Heart left ventricle (tissue), 16 donors: ENCODE measurements at regions not wholly inside any gene's neighbourhood (a gene's known extent, or its start where the extent isn't known, plus 50 kb on each side); places are given as distances from the start of the nearest gene placed in this dataset.

Experiments used
- ATAC-seq, 4 donors: fragments of 200-7000 bp; cut with Tn5 transposase; one replicate each; pipeline ENCODE4 v1.9.1; 2020 to 2022; ENCODE audit warnings: moderate library complexity in 4 of 4, mild to moderate bottlenecking in 3 of 4, moderate number of reproducible peaks in 1 of 4
- DNase-seq, 5 donors: peaks; one replicate each; pipeline ENCODE4 v3.0.0-alpha.2; 2020
- H3K27ac ChIP-seq, 12 donors: fragments of 200-600 bp; sonication (generic) in 4 of 12; one replicate each; pipeline versions ENCODE4 v1.5.0 to v1.8.0; 2016 to 2022; ENCODE audit warnings: mild to moderate bottlenecking in 2 of 12
- H3K27me3 ChIP-seq, 9 donors: fragments of 200-600 bp; sonication (generic) in 2 of 9; one replicate each; pipeline versions ENCODE4 v1.5.1 to v1.8.0; 2016 to 2022; ENCODE audit warnings: mild to moderate bottlenecking in 3 of 9
- H3K36me3 ChIP-seq, 9 donors: fragments of 200-600 bp; sonication (generic) in 2 of 9; one replicate each; pipeline versions ENCODE4 v1.5.0 to v1.8.0; 2018 to 2022; ENCODE audit warnings: mild to moderate bottlenecking in 2 of 9
- H3K4me1 ChIP-seq, 12 donors: fragments of 200-600 bp; sonication (generic) in 4 of 12; one replicate each; pipeline versions ENCODE4 v1.5.0 to v1.8.0; 2016 to 2022; ENCODE audit warnings: mild to moderate bottlenecking in 3 of 12
- H3K4me3 ChIP-seq, 12 donors: fragments of 200-600 bp; sonication (generic) in 4 of 12; one replicate each; pipeline versions ENCODE4 v1.5.0 to v1.8.0; 2017 to 2022; ENCODE audit warnings: mild to moderate bottlenecking in 9 of 12, moderate library complexity in 4 of 12
- H3K9me3 ChIP-seq, 12 donors: fragments of 200-600 bp; sonication (generic) in 4 of 12; one replicate each; pipeline versions ENCODE4 v1.5.0 to v1.8.0; 2016 to 2022; ENCODE audit warnings: mild to moderate bottlenecking in 1 of 12
- CTCF ChIP-seq, 12 donors: fragments of 200-600 bp; sonication (generic) in 4 of 12; IDR thresholded peaks; one replicate each; pipeline versions ENCODE4 v1.5.0 to v1.8.0; 2018 to 2022; ENCODE audit warnings: antibody characterized with exemption in 12 of 12, mild to moderate bottlenecking in 5 of 12
- POLR2A ChIP-seq, 2 donors: fragments of 450-650 bp; IDR thresholded peaks; one replicate each; pipeline ENCODE4 v1.6.1; 2017; ENCODE audit warnings: antibody characterized with exemption in 2 of 2, mild to moderate bottlenecking in 2 of 2, moderate library complexity in 2 of 2
- WGBS, 4 donors: extraction: QIAGEN DNeasy Blood & Tissue Kit in 2 of 4; methylation state at CpG; one replicate each; pipeline versions ENCODE4 v1.1.5 to v1.1.7; 2013 to 2018; 5-methylcytosine and 5-hydroxymethylcytosine counted together
- intact Hi-C, 10 donors: fragments of 100-400 bp; cut with DNase I; formaldehyde crosslinking; loops; one replicate each; pipeline versions ENCODE4 v1.11.1 to v1.14.2; 2022
- donor health status: ischemic (EF 13 %, LVEDD 7.1; RV severe dilation, severe dysfunction).
- donor health status: healthy with polysubstance abuse.
- donor health status: DM: no; HTN: yes; CAD: no.
- donor health status: DM: no; HTN: no; CAD: no.
- donor health status: ischemic (EF 25% LVEDD 6.9; RV normal size, moderate dysfunction).
- donor health status: ischemic (EF 25% LVEDD 5.7; RV mildly dilated, moderate dysfunction).
- donor health status: healthy.
- donor health status: DM: yes; HTN: yes; CAD: no.
- donor health status: ischemic (EF 35%, LVEDD 5.7; RV mildly dilated, moderate dysfunction).
- donor health status: nonischemic (EF 11% LVEDD 7.7; RV severe dilation, severe dysfunction).
- donor health status: DM: yes; HTN: yes; CAD: no.
- donor health status: PGD.
- donor health status: ischemic (EF 29% LVEDD 5.4; RV normal size, mild dysfunction).
- donor health status: nonischemic (EF 23%, LVEDD 6.1; RV moderate dilation, normal function).

DNA sequence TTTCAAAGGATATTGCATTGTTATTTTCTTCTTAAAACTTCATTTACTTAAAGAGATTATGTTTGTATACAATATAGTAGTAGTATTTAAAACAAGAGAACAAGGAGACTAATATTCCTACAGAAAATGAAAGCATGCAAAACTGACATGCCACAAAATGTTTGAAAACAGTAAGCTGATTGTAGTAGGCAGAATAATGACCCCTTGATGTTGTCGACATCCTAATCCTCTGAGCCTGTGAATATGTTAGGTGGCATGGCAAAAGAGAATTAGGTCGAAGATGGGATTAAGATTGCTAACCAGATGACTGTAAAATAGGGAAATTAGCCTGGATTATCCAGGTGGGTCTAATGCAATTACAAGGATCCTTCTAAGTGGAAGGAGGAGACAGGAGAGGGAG, 522.2 kb upstream of the NR3C2 start:
- H3K4me1 ChIP-seq, result no peaks in the 10 kb centered on the region
- TF ChIP-seq CTCF (IDR thresholded peaks at IDR 0.05) (no peak), POLR2A (IDR thresholded peaks at IDR 0.05) (no peak)
- ATAC-seq (no peak), DNase-seq (no peak)
- 62 to 76% (median 69%) methylated on average over 2 of the region's 2 CpGs for WGBS, 4 donors
- no peaks in the 10 kb centered on the region for H3K36me3 ChIP-seq
- intact Hi-C loops, result loop anchor here in 1 of 10 donors (5.0 kb wide), 1 partner anchor 62 kb away; no protein-coding TSS in a partner anchor
- no peak overlapping the region for H3K4me3 ChIP-seq
- H3K9me3 ChIP-seq, result peaks cover 0 to 6% (median 0%) of the 10 kb centered on the region in 12 donors
- no peak overlapping the region for H3K27ac ChIP-seq
- no peaks in the 10 kb centered on the region for H3K27me3 ChIP-seq

DNA sequence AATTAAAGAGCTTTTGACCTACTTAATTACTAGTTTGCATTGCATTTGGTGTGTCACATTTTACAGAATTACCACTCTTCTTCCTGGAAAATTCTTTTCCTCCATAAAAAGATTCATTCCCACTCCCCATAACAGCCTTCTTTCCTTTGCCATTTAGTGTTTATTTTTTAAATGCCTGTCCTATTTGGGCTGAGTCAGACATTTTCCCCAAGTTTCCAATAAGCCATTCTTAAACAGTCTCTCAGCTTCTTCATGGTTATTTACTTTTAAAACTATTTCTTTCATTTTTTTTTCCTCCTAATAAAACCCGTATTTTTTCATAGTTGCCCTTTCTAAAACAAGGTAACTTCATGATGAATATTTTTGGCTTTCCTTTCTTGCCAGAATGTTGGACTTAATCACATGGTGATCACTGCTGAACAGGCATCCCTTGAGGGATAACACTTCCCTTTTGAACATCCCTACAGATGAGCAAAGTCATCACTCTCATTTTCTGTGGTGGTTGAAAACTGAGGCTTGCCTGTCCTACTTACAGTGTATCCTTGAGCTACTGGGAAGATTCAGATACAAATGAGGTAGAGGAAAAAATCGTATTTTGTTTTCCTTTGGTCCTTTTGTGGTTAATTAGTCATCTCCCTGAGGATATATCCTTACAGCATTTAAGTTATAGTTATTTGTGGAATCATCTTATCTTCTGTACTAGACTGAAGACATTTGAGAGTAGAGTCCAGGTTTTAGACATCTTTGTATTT, 520.5 kb upstream of the NR3C2 start:
- Histone ChIP-seq H3K36me3 (no peaks in the 10 kb centered on the region), H3K9me3 (peaks cover 0 to 6% (median 0%) of the 10 kb centered on the region in 12 donors), H3K27me3 (no peaks in the 10 kb centered on the region), H3K4me1 (no peaks in the 10 kb centered on the region), H3K4me3 (no peak overlapping the region), H3K27ac (no peak overlapping the region)
- no peak for TF ChIP-seq POLR2A (IDR thresholded peaks at IDR 0.05)
- no peak for TF ChIP-seq CTCF (IDR thresholded peaks at IDR 0.05)
- intact Hi-C loops, result loop anchor here in 1 of 10 donors (5.0 kb wide), 1 partner anchor 60 kb away; no protein-coding TSS in a partner anchor
- WGBS, 4 donors, result 45 to 65% (median 61%) methylated on average over 2 of the region's 2 CpGs
- DNase-seq (no peak), ATAC-seq (no peak)

DNA sequence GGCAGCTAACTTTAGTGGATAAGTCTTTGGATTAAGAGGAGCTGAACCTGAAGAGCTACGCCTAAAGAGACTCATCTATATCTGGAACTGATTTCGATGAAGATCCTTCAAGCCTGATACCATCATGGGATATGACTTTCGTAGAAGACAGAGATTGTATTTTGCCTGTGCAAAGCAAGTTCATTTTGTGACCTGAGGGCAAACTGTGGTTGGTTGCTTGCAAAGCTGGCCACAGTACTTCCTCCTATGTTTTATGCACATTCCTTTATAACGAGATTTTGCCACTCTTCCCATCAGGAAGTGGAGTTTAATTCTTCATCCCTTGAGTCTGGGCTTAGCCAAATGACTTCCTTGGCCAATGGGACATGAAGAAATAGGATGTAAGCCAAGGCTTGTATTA, 519.3 kb upstream of the NR3C2 start:
- ATAC-seq (no peak), DNase-seq (no peak)
- WGBS, 4 donors, result 79 to 82% (median 80%) methylated on average over 4 of the region's 4 CpGs
- H3K4me1 ChIP-seq, result no peaks in the 10 kb centered on the region
- intact Hi-C loops, result loop anchor here in 1 of 10 donors (5.0 kb wide), 1 partner anchor 59 kb away; no protein-coding TSS in a partner anchor
- H3K27ac ChIP-seq, result no peak overlapping the region
- no peak for TF ChIP-seq CTCF (IDR thresholded peaks at IDR 0.05)
- TF ChIP-seq POLR2A (IDR thresholded peaks at IDR 0.05), result no peak
- no peak overlapping the region for H3K4me3 ChIP-seq
- H3K27me3 ChIP-seq, result no peaks in the 10 kb centered on the region
- H3K9me3 ChIP-seq, result peaks cover 0 to 6% (median 0%) of the 10 kb centered on the region in 12 donors
- H3K36me3 ChIP-seq, result no peaks in the 10 kb centered on the region

DNA sequence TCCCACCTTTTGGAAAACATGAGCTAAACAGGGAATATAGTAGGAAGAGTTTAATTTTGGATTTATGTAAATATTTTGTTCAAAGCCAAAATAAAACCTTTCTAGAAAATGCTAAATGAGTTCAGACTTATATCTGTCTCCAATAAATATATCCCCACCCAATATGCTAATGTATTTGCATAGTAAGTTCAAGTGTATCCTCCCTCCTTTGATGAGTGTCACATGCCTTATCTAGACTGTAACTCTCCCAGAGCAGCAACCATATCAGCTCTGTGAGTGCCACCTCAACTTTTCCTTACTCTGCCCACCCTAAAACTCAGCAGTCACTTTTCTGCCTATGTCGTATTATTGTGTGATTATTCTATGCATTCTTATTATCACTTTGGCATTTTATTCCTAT, 516.1 kb upstream of the NR3C2 start:
- 74 to 91% (median 83%) methylated on average over 1 of the region's 1 CpG for WGBS, 4 donors
- H3K27ac ChIP-seq, result no peak overlapping the region
- peaks cover 0 to 6% (median 0%) of the 10 kb centered on the region in 12 donors for H3K9me3 ChIP-seq
- no peaks in the 10 kb centered on the region for H3K36me3 ChIP-seq
- no peaks in the 10 kb centered on the region for H3K4me1 ChIP-seq
- no peak for TF ChIP-seq CTCF (IDR thresholded peaks at IDR 0.05)
- no peak for TF ChIP-seq POLR2A (IDR thresholded peaks at IDR 0.05)
- intact Hi-C loops, result no loop called here
- no peaks in the 10 kb centered on the region for H3K27me3 ChIP-seq
- ATAC-seq, result no peak
- H3K4me3 ChIP-seq, result no peak overlapping the region
- no peak for DNase-seq
